ENCODE measurements at regions not wholly inside any gene's neighbourhood (a gene's known extent, or its start where the extent isn't known, plus 50 kb on each side); places are given as distances from the start of the nearest gene placed in this dataset.

- no peak for DNase-seq (ENCODE audit: low spot score)
- intact Hi-C loops (cut with DNase I) = no loop called here
Measured at GRCh38 chr3:64888165-64888564, 200.4 kb upstream of the ADAMTS9 start.

DNA sequence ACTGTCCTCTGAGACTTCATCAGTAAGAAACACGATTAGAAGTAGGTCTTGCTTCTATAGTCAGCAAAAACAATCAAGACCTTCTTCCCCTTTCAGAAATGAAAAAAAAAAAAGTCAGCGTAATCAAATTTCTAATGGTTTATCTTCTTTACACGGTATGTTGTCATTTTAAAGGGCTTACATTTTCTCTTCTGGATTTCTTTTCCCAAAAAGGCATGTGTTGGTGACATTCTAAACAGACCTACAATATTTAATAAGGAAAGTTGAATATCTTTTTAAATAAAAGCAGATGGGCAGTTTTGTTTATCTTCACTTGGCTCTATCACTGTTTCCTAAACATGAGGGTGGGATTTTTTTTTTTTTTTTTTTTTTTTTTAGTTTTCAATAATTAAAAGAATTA lies 197.3 kb upstream of the ADAMTS9 start:
- no peak for DNase-seq (ENCODE audit: low spot score)
- intact Hi-C loops (cut with DNase I) = no loop called here

GRCh38 chr3:64884536-64884935 lies 196.7 kb upstream of the ADAMTS9 start:
- no peak for DNase-seq (ENCODE audit: low spot score)

GRCh38 chr3:64880916-64881315 lies 193.1 kb upstream of the ADAMTS9 start:
- intact Hi-C loops (cut with DNase I) = no loop called here
- DNase-seq (ENCODE audit: low spot score) = no peak

More at GRCh38 chr3:64884536-64884935, 196.7 kb upstream of the ADAMTS9 start:
- intact Hi-C loops (cut with DNase I) = no loop called here

DNA sequence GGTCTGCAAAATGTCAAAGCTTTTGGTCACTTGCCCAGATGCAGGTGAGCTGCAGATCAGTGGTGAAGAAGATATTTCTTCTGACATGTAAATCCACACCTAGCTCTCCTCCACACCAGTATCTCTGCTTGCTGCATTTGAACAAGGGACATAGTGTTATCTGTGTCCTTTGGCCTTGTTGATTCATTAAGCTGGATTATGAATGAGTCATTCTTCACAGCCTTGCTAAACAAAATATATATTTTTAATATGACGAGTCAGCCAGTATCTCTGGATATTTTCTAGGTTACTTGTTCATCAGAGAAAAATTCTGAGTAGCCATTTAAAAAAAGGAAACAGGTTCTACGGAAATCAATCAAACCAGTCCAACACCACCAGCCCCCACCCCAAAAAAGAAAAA lies 190.6 kb upstream of the ADAMTS9 start:
- DNase-seq (ENCODE audit: low spot score) = no peak
- intact Hi-C loops (cut with DNase I) = no loop called here

DNA sequence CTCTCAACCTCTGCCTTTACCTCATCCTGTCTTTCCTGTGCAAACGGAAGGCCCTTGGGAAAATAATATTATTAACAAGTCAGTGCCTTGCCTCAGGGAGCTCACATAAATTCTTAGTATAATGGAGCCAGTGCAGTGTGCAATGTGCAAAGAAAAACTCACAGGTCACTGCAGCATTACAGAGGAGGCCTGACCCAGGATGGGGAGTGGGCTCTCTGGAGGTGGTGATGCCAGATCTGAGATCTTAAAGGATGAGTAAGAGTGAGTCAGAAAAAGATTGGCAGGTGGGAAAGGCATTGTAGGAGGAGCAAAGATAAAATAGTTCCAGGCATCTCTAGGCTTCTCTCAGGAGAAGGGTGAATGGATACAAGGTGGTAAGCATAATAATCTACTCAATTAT lies 185.6 kb upstream of the ADAMTS9 start:
- intact Hi-C loops (cut with DNase I) = no loop called here

GRCh38 chr3:64872345-64872744 lies 184.5 kb upstream of the ADAMTS9 start:
- DNase-seq (ENCODE audit: low spot score) = no peak
- intact Hi-C loops (cut with DNase I) = no loop called here

More for the DNA sequence above, 185.6 kb upstream of the ADAMTS9 start:
- no peak for DNase-seq (ENCODE audit: low spot score)

- DNase-seq (ENCODE audit: low spot score) = no peak
- intact Hi-C loops (cut with DNase I) = no loop called here
Measured at GRCh38 chr3:64871834-64872249, 184.0 kb upstream of the ADAMTS9 start.

DNA sequence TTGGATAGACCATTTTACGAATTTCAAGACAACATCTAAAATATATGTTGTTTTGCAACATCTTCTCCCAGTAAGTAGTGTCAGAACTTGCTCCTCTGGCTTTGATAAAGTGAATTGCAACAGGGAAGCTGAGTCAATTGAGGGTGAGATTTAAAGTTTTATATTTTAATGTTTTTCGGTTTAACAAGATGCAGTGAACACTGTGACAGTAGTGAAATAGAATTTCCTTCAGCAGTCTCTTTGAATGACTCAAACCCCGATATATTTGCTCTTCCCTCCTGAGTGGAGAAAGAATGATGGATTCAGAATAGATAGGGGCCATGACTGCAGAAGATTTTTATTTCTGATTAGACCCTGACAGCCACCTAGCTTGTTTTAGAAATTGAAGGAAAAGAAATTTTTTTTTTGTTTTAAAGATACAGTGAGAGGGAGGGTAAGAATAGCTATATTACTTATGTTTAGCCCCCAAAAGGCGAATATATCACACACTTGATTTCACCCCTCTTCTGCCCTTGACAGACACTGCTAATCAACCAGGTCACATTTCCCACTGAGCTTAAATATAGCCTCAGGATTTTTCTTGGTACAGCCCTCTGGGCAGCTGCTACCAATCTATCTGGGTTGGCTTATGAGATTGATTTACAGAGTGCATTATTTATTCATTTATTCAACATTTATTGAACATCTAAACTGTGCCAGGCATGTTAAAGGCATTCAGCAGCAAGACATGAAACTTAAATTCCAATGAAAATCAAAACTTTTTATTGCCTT lies 183.3 kb upstream of the ADAMTS9 start:
- DNase-seq (ENCODE audit: low spot score) = no peak
- intact Hi-C loops (cut with DNase I) = no loop called here

DNA sequence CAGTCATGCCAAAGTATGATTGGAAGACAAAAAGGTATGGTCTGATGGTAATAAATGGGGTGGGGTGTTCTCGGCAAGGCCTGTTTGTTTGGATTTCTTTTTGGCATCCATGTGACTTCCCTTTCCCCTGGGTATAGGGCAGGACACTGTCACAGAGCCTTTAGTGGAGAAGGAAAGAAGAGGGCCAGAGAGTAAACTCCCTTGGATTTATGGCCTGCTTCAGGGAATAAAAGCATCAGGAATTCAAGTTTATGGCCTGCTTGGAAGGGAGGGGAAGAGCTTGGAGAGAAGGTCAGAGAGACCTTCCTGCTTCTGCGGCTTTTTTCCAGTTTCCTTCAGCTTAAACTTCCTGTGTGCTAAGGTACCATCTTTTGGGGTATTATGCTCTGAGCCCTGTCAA lies 179.4 kb upstream of the ADAMTS9 start:
- intact Hi-C loops (cut with DNase I) = no loop called here
- DNase-seq (ENCODE audit: low spot score) = no peak

GRCh38 chr3:64865839-64866570 lies 178.2 kb upstream of the ADAMTS9 start:
- no peak for DNase-seq (ENCODE audit: low spot score)
- intact Hi-C loops (cut with DNase I) = no loop called here

GRCh38 chr3:64863226-64864212 lies 175.7 kb upstream of the ADAMTS9 start:
- no peak for DNase-seq (ENCODE audit: low spot score)
- intact Hi-C loops (cut with DNase I) = no loop called here

- intact Hi-C loops (cut with DNase I) = no loop called here
- no peak for DNase-seq (ENCODE audit: low spot score)
Measured at GRCh38 chr3:64861684-64862083, 173.9 kb upstream of the ADAMTS9 start.

DNA sequence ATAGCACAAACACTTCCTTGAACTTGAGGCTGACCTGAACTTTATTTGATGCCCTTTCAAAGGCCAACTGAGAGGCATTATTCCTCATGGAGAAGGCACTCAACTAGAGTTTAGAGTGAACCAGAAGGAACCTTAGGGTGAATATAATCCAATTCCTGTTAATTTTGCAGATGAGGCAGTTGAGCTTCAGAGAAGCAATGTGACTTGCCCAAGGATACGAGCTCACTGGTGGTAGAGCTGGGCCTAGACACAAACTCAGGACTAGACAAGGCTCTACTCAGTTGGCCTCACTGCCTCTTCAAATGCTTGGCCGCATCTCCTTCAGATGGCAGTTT lies 172.7 kb upstream of the ADAMTS9 start:
- intact Hi-C loops (cut with DNase I) = no loop called here
- DNase-seq (ENCODE audit: low spot score) = no peak

DNA sequence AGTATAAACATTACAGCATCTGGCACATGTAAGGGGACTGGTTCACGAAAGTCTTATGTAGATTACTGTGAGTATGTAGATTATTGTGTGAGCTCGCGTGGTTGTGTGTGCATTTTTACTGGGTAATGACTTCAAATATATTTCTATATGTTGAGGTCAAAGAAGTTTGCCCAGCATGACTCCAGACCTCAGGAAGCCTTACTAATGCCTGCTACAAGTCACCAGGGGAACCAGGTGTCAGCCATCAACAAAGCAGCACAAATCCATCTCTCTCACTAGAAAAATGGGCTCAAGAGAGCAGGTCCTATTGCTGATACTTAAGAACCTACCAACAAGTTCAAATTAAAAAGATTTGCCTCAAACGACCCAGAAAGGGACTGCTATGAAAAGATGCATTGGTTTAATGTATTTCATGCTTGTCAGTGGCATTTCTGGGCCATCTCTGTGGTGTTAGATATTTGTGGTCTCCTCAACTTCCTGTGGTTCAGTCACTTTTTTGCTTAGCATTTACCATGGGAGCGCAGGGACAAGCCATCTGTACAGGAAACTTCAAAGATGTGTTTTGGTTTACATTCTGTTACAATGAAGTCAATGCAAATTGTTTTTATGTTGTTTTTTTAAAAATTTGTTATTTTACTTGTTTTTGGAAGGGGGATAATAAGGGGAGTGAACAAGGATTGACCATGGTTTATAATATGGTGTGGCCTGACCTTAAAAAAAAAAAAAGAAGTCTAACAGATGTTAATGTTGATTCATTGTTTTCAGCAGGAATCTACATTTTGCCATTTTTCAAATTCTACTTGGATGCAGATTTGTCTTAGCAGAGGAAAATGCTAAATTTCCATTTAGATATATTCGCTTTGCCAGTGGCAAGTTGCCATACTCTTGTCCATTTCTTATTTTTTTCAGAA lies 172.1 kb upstream of the ADAMTS9 start:
- DNase-seq (ENCODE audit: low spot score) = no peak
- intact Hi-C loops (cut with DNase I) = no loop called here

DNA sequence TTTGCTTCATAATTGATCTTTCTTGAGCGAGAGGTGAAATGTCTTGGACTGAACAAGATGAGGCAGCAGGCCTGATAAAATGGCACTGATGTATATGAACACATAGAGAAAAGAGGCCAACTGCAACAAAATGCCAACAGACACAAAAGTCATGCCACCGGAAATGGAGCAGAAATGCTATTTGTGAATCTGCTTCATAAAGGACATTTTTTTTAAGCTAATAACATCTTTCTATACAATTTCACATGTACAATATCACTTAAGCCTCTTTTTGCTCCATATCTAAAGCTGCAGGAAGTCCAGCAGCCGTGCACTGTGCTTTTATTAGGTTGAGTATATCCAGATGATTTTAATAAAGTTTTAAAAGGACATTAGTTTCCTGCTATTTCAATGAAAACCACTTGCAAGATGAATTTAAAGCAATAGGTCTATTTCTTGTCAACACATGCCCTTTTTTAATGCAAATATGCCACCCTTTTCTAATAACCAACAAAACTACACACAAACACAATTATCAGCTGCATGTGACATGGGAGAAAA lies 169.2 kb upstream of the ADAMTS9 start:
- intact Hi-C loops (cut with DNase I) = no loop called here
- no peak for DNase-seq (ENCODE audit: low spot score)

GRCh38 chr3:64856106-64856505 lies 168.3 kb upstream of the ADAMTS9 start:
- intact Hi-C loops (cut with DNase I) = no loop called here
- DNase-seq (ENCODE audit: low spot score) = no peak

GRCh38 chr3:64853456-64853855 lies 165.7 kb upstream of the ADAMTS9 start:
- intact Hi-C loops (cut with DNase I) = no loop called here
- no peak for DNase-seq (ENCODE audit: low spot score)

GRCh38 chr3:64852738-64853137 lies 164.9 kb upstream of the ADAMTS9 start:
- no peak for DNase-seq (ENCODE audit: low spot score)
- intact Hi-C loops (cut with DNase I) = no loop called here
